Right atrium auricular region (tissue), 2 donors: ENCODE measurements at regions not wholly inside any gene's neighbourhood (a gene's known extent, or its start where the extent isn't known, plus 50 kb on each side); places are given as distances from the start of the nearest gene placed in this dataset.

Source experiments
- DNase-seq: peaks from one replicate; pipeline ENCODE4 v3.0.0-alpha.2; 2019; ENCODE audit warnings: low spot score
- H3K27ac ChIP-seq, 2 donors: fragments of 200-600 bp; sonication (generic); 1 replicate in 1 of 2; 2 replicates in 1 of 2; pipeline ENCODE4 v1.5.1; 2016 to 2019
- H3K27me3 ChIP-seq, 2 donors: fragments of 200-600 bp; sonication (generic); one replicate each; pipeline versions ENCODE4 v1.5.1 to v1.6.0; 2017 to 2019
- H3K36me3 ChIP-seq: fragments of 200-600 bp; sonication (generic); one replicate; pipeline ENCODE4 v1.5.1; 2016
- H3K4me1 ChIP-seq, 2 donors: fragments of 200-600 bp; sonication (generic); one replicate each; pipeline versions ENCODE4 v1.5.1 to v1.6.0; 2017 to 2019
- H3K4me3 ChIP-seq, 2 donors: fragments of 200-600 bp; sonication (generic); 1 replicate in 1 of 2; 2 replicates in 1 of 2; pipeline ENCODE4 v1.5.1; 2017 to 2019; ENCODE audit warnings: mild to moderate bottlenecking in 1 of 2, moderate library complexity in 1 of 2
- H3K9me3 ChIP-seq, 2 donors: fragments of 200-600 bp; sonication (generic); one replicate each; pipeline ENCODE4 v1.5.1; 2019
- CTCF ChIP-seq, 2 donors: fragments of 200-600 bp; sonication (generic); IDR thresholded peaks; one replicate each; pipeline ENCODE4 v1.5.1; 2019; ENCODE audit warnings: antibody characterized with exemption in 2 of 2

- H3K9me3 ChIP-seq = no peaks in the 10 kb centered on the region
- no peak overlapping the region for H3K27ac ChIP-seq
- no peaks in the 10 kb centered on the region for H3K4me1 ChIP-seq
- no peak overlapping the region for H3K4me3 ChIP-seq
- TF ChIP-seq CTCF (IDR thresholded peaks at IDR 0.05) = no peak
- H3K27me3 ChIP-seq = no peaks in the 10 kb centered on the region
- DNase-seq = no peak
- H3K36me3 ChIP-seq = no peaks in the 10 kb centered on the region
Observed at GRCh38 chr5:73395256-73395655, 53.3 kb downstream of the FOXD1 start.

DNA sequence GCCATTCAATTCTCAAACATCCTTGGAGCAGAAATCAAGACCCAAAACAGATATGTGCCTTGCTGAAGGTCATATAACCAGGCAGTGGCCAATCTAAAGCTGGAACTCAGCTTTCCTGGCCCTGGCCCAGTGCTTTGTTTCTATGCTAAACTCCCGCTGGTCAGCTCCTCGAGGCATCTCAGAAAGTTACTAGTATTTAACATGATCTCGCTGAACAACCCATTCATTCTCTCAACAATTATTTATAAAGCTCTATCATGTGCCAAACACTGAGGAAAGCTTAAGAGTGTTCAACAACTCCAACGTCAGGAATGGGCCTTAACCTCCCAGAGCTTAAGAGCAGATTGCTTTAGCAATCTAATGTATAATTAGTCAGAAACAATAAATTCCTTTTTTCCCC is 54.0 kb downstream of the FOXD1 start:
- Histone ChIP-seq H3K9me3 (no peaks in the 10 kb centered on the region), H3K4me1 (no peaks in the 10 kb centered on the region), H3K4me3 (no peak overlapping the region), H3K27ac (no peak overlapping the region), H3K36me3 (no peaks in the 10 kb centered on the region), H3K27me3 (no peaks in the 10 kb centered on the region)
- TF ChIP-seq CTCF (IDR thresholded peaks at IDR 0.05) = no peak
- no peak for DNase-seq

- no peaks in the 10 kb centered on the region for H3K4me1 ChIP-seq
- H3K4me3 ChIP-seq = no peak overlapping the region
- no peak for TF ChIP-seq CTCF (IDR thresholded peaks at IDR 0.05)
- no peak for DNase-seq
- H3K27me3 ChIP-seq = no peaks in the 10 kb centered on the region
- no peak overlapping the region for H3K27ac ChIP-seq
- H3K36me3 ChIP-seq = no peaks in the 10 kb centered on the region
- no peaks in the 10 kb centered on the region for H3K9me3 ChIP-seq
Observed at GRCh38 chr5:73393611-73394489, 54.7 kb downstream of the FOXD1 start.

- no peaks in the 10 kb centered on the region for H3K4me1 ChIP-seq
- H3K27me3 ChIP-seq = no peaks in the 10 kb centered on the region
- no peak for DNase-seq
- no peaks in the 10 kb centered on the region for H3K9me3 ChIP-seq
- no peak for TF ChIP-seq CTCF (IDR thresholded peaks at IDR 0.05)
- no peak overlapping the region for H3K4me3 ChIP-seq
- H3K27ac ChIP-seq = no peak overlapping the region
- no peaks in the 10 kb centered on the region for H3K36me3 ChIP-seq
Observed at GRCh38 chr5:73392775-73393174, 55.8 kb downstream of the FOXD1 start.

DNA sequence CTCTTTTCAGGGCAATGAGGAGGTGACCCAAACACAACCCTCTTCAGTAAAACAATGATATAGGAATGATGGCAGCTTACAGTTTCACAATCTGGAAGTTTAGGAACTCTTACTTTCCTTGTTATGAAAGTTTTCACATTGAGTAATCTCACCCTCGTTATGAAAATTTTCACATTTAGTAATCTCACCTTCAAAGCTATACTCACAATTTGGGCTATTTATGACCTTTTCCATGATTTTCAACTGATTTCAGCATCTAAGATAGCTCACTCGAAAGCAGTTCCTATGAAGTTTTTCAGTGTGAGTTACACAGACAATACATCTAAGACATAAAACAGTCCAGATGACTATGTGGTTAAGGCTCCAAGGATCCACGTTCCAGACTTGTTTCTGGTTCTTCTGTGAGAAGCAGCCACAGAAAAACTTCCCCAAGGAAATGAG is 57.1 kb downstream of the FOXD1 start:
- Histone ChIP-seq H3K9me3 (no peaks in the 10 kb centered on the region), H3K36me3 (no peaks in the 10 kb centered on the region), H3K4me3 (no peak overlapping the region), H3K27ac (no peak overlapping the region), H3K4me1 (no peaks in the 10 kb centered on the region), H3K27me3 (no peaks in the 10 kb centered on the region)
- DNase-seq = no peak
- no peak for TF ChIP-seq CTCF (IDR thresholded peaks at IDR 0.05)

- H3K4me3 ChIP-seq = no peak overlapping the region
- no peaks in the 10 kb centered on the region for H3K27me3 ChIP-seq
- no peak for TF ChIP-seq CTCF (IDR thresholded peaks at IDR 0.05)
- no peak overlapping the region for H3K27ac ChIP-seq
- no peak for DNase-seq
- no peaks in the 10 kb centered on the region for H3K4me1 ChIP-seq
- no peaks in the 10 kb centered on the region for H3K36me3 ChIP-seq
- H3K9me3 ChIP-seq = peaks cover 0 to 4% of the 10 kb centered on the region in 2 donors
Observed at GRCh38 chr5:73390972-73391371, 57.6 kb downstream of the FOXD1 start.
